Non-pigmented ciliary epithelial cell (primary cell): ENCODE measurements at regions not wholly inside any gene's neighbourhood (a gene's known extent, or its start where the extent isn't known, plus 50 kb on each side); places are given as distances from the start of the nearest gene placed in this dataset.

Source experiments
- DNase-seq: peaks from one replicate; pipeline ENCODE4 v3.0.0-alpha.2; 2010; ENCODE audit warnings: low read depth

- no peak for DNase-seq
Observed at GRCh38 chr4:36394352-36394903, 113.0 kb downstream of the DTHD1 start.

- DNase-seq, result no peak
Observed at GRCh38 chr4:36399762-36400353, 118.4 kb downstream of the DTHD1 start.

GRCh38 chr4:36402008-36402758 lies 120.8 kb downstream of the DTHD1 start:
- no peak for DNase-seq

- no peak for DNase-seq
Observed at GRCh38 chr4:36411338-36411737, 129.9 kb downstream of the DTHD1 start.

- no peak for DNase-seq
Observed at GRCh38 chr4:36414248-36414647, 132.8 kb downstream of the DTHD1 start.

- no peak for DNase-seq
Observed at GRCh38 chr4:36417146-36417545, 135.7 kb downstream of the DTHD1 start.

GRCh38 chr4:36420111-36420679 lies 138.8 kb downstream of the DTHD1 start:
- DNase-seq, result no peak

GRCh38 chr4:36422607-36423006 lies 141.2 kb downstream of the DTHD1 start:
- DNase-seq, result no peak

- no peak for DNase-seq
Observed at GRCh38 chr4:36426741-36427140, 145.3 kb downstream of the DTHD1 start.

- DNase-seq, result no peak
Observed at GRCh38 chr4:36427696-36428095, 146.3 kb downstream of the DTHD1 start.

GRCh38 chr4:36432586-36432985 lies 151.2 kb downstream of the DTHD1 start:
- no peak for DNase-seq

GRCh38 chr4:36439556-36439955 lies 158.1 kb downstream of the DTHD1 start:
- DNase-seq, result no peak

- DNase-seq, result no peak
Observed at GRCh38 chr4:36445480-36445879, 164.1 kb downstream of the DTHD1 start.

GRCh38 chr4:36446275-36446674 lies 164.9 kb downstream of the DTHD1 start:
- no peak for DNase-seq

GRCh38 chr4:36461344-36461743 lies 179.9 kb downstream of the DTHD1 start:
- DNase-seq, result no peak

- no peak for DNase-seq
Observed at GRCh38 chr4:36467670-36468069, 186.3 kb downstream of the DTHD1 start.

- DNase-seq, result no peak
Observed at GRCh38 chr4:36471903-36472302, 190.5 kb downstream of the DTHD1 start.

- no peak for DNase-seq
Observed at GRCh38 chr4:36476135-36476534, 194.7 kb downstream of the DTHD1 start.

- no peak for DNase-seq
Observed at GRCh38 chr4:36477861-36478260, 196.4 kb downstream of the DTHD1 start.

GRCh38 chr4:36485885-36486284 lies 204.5 kb downstream of the DTHD1 start:
- no peak for DNase-seq

- no peak for DNase-seq
Observed at GRCh38 chr4:36489798-36490197, 208.4 kb downstream of the DTHD1 start.

GRCh38 chr4:36492041-36492440 lies 210.6 kb downstream of the DTHD1 start:
- no peak for DNase-seq

- DNase-seq, result no peak
Observed at GRCh38 chr4:36492590-36492989, 211.2 kb downstream of the DTHD1 start.
